Left cardiac atrium (tissue), 4 donors: ENCODE measurements at regions not wholly inside any gene's neighbourhood (a gene's known extent, or its start where the extent isn't known, plus 50 kb on each side); places are given as distances from the start of the nearest gene placed in this dataset.
"Not testable (repeated sequence)": the region's sequence is repeated elsewhere in the genome, so short reads cannot be mapped to it uniquely, and the experiment has no call there.

Experiments used
- ATAC-seq, 2 donors: fragments of 200-7000 bp; cut with Tn5 transposase; one replicate each; pipeline ENCODE4 v1.9.1; 2020; ENCODE audit warnings: mild to moderate bottlenecking in 2 of 2, moderate library complexity in 2 of 2
- DNase-seq: peaks from one replicate; pipeline ENCODE4 v3.0.0-alpha.2; 2020
- intact Hi-C, 2 donors: fragments of 100-400 bp; cut with DNase I; formaldehyde crosslinking; loops; one replicate each; pipeline versions ENCODE4 v1.14.1 to v1.15.1; 2022 to 2023
- donor health status: DM: no; HTN: yes; CAD: no.
- donor health status: DM: no; HTN: yes; CAD: no; lungs with severe emphysema.
- donor health status: DM: yes; HTN: yes; CAD: no.
- donor health status: Dilated cardiomyopathy.

- intact Hi-C loops = no loop called here
- ATAC-seq (no peak), DNase-seq (no peak)
Observed at GRCh38 chr9:135173066-135173465, 85.6 kb downstream of the OLFM1 start.

GRCh38 chr9:135174248-135174647 lies 86.8 kb downstream of the OLFM1 start:
- ATAC-seq = no peak

GRCh38 chr9:135174981-135175380 lies 87.5 kb downstream of the OLFM1 start:
- intact Hi-C loops = no loop called here
- DNase-seq = no peak
- ATAC-seq = no peak

More at GRCh38 chr9:135174248-135174647, 86.8 kb downstream of the OLFM1 start:
- intact Hi-C loops = no loop called here
- DNase-seq = no peak

GRCh38 chr9:135176284-135176683 lies 88.8 kb downstream of the OLFM1 start:
- ATAC-seq (no peak), DNase-seq (no peak)
- intact Hi-C loops = no loop called here

- ATAC-seq, intact Hi-C loops, DNase-seq: not testable (repeated sequence)
Observed at GRCh38 chr9:135177562-135177961, 90.1 kb downstream of the OLFM1 start.

GRCh38 chr9:135178498-135178897 lies 91.0 kb downstream of the OLFM1 start:
- intact Hi-C loops = no loop called here
- ATAC-seq = no peak
- no peak for DNase-seq

GRCh38 chr9:135179041-135179440 lies 91.6 kb downstream of the OLFM1 start:
- DNase-seq = no peak
- ATAC-seq = no peak
- intact Hi-C loops = no loop called here

- intact Hi-C loops = no loop called here
- DNase-seq (no peak), ATAC-seq (no peak)
Observed at GRCh38 chr9:135179976-135180375, 92.5 kb downstream of the OLFM1 start.

- intact Hi-C loops = no loop called here
- ATAC-seq (no peak), DNase-seq (no peak)
Observed at GRCh38 chr9:135180586-135180985, 93.1 kb downstream of the OLFM1 start.

GRCh38 chr9:135181336-135181735 lies 93.9 kb downstream of the OLFM1 start:
- ATAC-seq (no peak), DNase-seq (no peak)
- intact Hi-C loops = no loop called here

- ATAC-seq, DNase-seq, intact Hi-C loops: not testable (repeated sequence)
Observed at GRCh38 chr9:135181841-135182240, 94.4 kb downstream of the OLFM1 start.

GRCh38 chr9:135183069-135183468 lies 95.6 kb downstream of the OLFM1 start:
- ATAC-seq (no peak), DNase-seq (no peak)
- intact Hi-C loops = no loop called here

GRCh38 chr9:135183528-135184180 lies 96.2 kb downstream of the OLFM1 start:
- DNase-seq (no peak), ATAC-seq (peak in 1 of 2 donors; percentile 40)
- intact Hi-C loops = no loop called here

GRCh38 chr9:135184181-135185053 lies 96.9 kb downstream of the OLFM1 start:
- intact Hi-C loops = no loop called here
- ATAC-seq (peak in 1 of 2 donors; percentile 47), DNase-seq (no peak)

GRCh38 chr9:135185060-135185459 lies 97.6 kb downstream of the OLFM1 start:
- intact Hi-C loops = no loop called here
- ATAC-seq (no peak), DNase-seq (no peak)

- ATAC-seq (peak; percentile 78 to 88), DNase-seq (peak; percentile 56)
- intact Hi-C loops = no loop called here
Observed at GRCh38 chr9:135186248-135187164, 99.0 kb downstream of the OLFM1 start.

- ATAC-seq (no peak), DNase-seq (no peak)
- intact Hi-C loops = no loop called here
Observed at GRCh38 chr9:135187365-135187764, 99.9 kb downstream of the OLFM1 start.

GRCh38 chr9:135188681-135189151 lies 101.2 kb downstream of the OLFM1 start:
- DNase-seq (no peak), ATAC-seq (no peak)
- intact Hi-C loops = no loop called here

- ATAC-seq (no peak), DNase-seq (no peak)
- intact Hi-C loops = no loop called here
Observed at GRCh38 chr9:135189497-135189896, 102.0 kb downstream of the OLFM1 start.
